ENCODE measurements at regions not wholly inside any gene's neighbourhood (a gene's known extent, or its start where the extent isn't known, plus 50 kb on each side); places are given as distances from the start of the nearest gene placed in this dataset.

GRCh38 chr20:7458459-7458858 lies 481.8 kb downstream of the HAO1 start:
- ChIA-PET POLR2A (no interaction called here), CTCF (no interaction called here)

- ChIA-PET POLR2A (no interaction called here), CTCF (no interaction called here)
Measured at GRCh38 chr20:7459083-7459482, 481.2 kb downstream of the HAO1 start.

GRCh38 chr20:7463290-7463689 lies 477.0 kb downstream of the HAO1 start:
- CTCF ChIA-PET = no interaction called here
- POLR2A ChIA-PET = no interaction called here

GRCh38 chr20:7470912-7471311 lies 469.3 kb downstream of the HAO1 start:
- CTCF ChIA-PET = no interaction called here
- POLR2A ChIA-PET = no interaction called here

- ChIA-PET POLR2A (no interaction called here), CTCF (no interaction called here)
Measured at GRCh38 chr20:7490288-7490687, 450.0 kb downstream of the HAO1 start.

GRCh38 chr20:7492257-7492656 lies 448.0 kb downstream of the HAO1 start:
- POLR2A ChIA-PET = no interaction called here
- CTCF ChIA-PET = no interaction called here

- CTCF ChIA-PET = no interaction called here
- POLR2A ChIA-PET = no interaction called here
Measured at GRCh38 chr20:7493311-7493710, 446.9 kb downstream of the HAO1 start.

GRCh38 chr20:7496394-7496991 lies 443.8 kb downstream of the HAO1 start:
- POLR2A ChIA-PET = no interaction called here
- CTCF ChIA-PET = no interaction called here

GRCh38 chr20:7497985-7498384 lies 442.3 kb downstream of the HAO1 start:
- POLR2A ChIA-PET = no interaction called here
- CTCF ChIA-PET = no interaction called here

GRCh38 chr20:7499201-7499600 lies 441.1 kb downstream of the HAO1 start:
- CTCF ChIA-PET = no interaction called here

GRCh38 chr20:7500231-7500663 lies 440.0 kb downstream of the HAO1 start:
- POLR2A ChIA-PET = no interaction called here

More at GRCh38 chr20:7499201-7499600, 441.1 kb downstream of the HAO1 start:
- POLR2A ChIA-PET = no interaction called here

GRCh38 chr20:7503501-7503900 lies 436.8 kb downstream of the HAO1 start:
- ChIA-PET CTCF (no interaction called here), POLR2A (no interaction called here)

More at GRCh38 chr20:7500231-7500663, 440.0 kb downstream of the HAO1 start:
- CTCF ChIA-PET = no interaction called here

GRCh38 chr20:7505152-7505834 lies 435.0 kb downstream of the HAO1 start:
- CTCF ChIA-PET = no interaction called here
- POLR2A ChIA-PET = no interaction called here

GRCh38 chr20:7505835-7506221 lies 434.4 kb downstream of the HAO1 start:
- POLR2A ChIA-PET = no interaction called here

GRCh38 chr20:7516621-7517111 lies 423.6 kb downstream of the HAO1 start:
- ChIA-PET POLR2A (no interaction called here), CTCF (no interaction called here)

More at GRCh38 chr20:7505835-7506221, 434.4 kb downstream of the HAO1 start:
- CTCF ChIA-PET = no interaction called here

- ChIA-PET CTCF (no interaction called here), POLR2A (no interaction called here)
Measured at GRCh38 chr20:7520361-7520760, 419.9 kb downstream of the HAO1 start.

GRCh38 chr20:7523288-7523687 lies 417.0 kb downstream of the HAO1 start:
- ChIA-PET POLR2A (no interaction called here), CTCF (no interaction called here)

- ChIA-PET CTCF (no interaction called here), POLR2A (no interaction called here)
Measured at GRCh38 chr20:7540018-7540417, 400.2 kb downstream of the HAO1 start.

GRCh38 chr20:7540923-7541322 lies 399.3 kb downstream of the HAO1 start:
- CTCF ChIA-PET = no interaction called here
- POLR2A ChIA-PET = no interaction called here

GRCh38 chr20:7571101-7571500 lies 369.2 kb downstream of the HAO1 start:
- CTCF ChIA-PET = no interaction called here
- POLR2A ChIA-PET = no interaction called here

GRCh38 chr20:7571521-7572055 lies 368.7 kb downstream of the HAO1 start:
- ChIA-PET CTCF (no interaction called here), POLR2A (no interaction called here)

GRCh38 chr20:7579888-7580287 lies 360.4 kb downstream of the HAO1 start:
- ChIA-PET CTCF (no interaction called here), POLR2A (no interaction called here)

Data from activated CD8-positive, alpha-beta memory T cell treated with anti-CD3 and anti-CD28 coated beads for 36 hours (primary cell).